ENCODE measurements at regions not wholly inside any gene's neighbourhood (a gene's known extent, or its start where the extent isn't known, plus 50 kb on each side); places are given as distances from the start of the nearest gene placed in this dataset.

DNA sequence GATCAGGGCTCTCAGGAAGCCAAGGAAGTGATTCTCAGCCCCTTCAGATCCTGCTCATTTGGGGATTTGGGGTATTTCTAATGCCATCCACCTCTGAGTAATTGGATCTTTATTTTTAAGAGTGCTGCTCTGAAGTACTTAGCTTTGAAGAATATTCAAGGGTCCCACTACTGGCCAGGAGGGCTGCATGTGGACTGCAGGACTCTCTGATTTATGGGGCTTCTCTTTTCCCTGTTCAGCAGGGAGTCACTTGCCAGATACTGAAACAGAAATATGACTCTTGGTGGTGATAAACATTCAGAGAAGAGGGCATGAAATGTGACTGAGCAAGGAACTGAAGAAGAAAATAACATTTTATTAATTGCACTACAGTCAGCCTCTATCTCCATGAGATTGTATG, 138.5 kb downstream of the MTX2 start:
- TF ChIP-seq CTCF (conservative IDR thresholded peaks at IDR 0.05 in 1 of 2, IDR thresholded peaks at IDR 0.05 in 1 of 2; ENCODE audit: extremely low read depth in 1 of 2, insufficient read depth in 1 of 2, low read depth in 1 of 2, low read length in 2 of 2): no peak
- no peak for TF ChIP-seq EZH2 (IDR thresholded peaks at IDR 0.05; ENCODE audit: borderline replicate concordance, low read length)
